SK-MEL-5 (cell line): ENCODE measurements at regions not wholly inside any gene's neighbourhood (a gene's known extent, or its start where the extent isn't known, plus 50 kb on each side); places are given as distances from the start of the nearest gene placed in this dataset.

Experiments
- DNase-seq: peaks from one replicate; pipeline ENCODE4 v3.0.0-alpha.2; 2016; ENCODE audit warnings: low read depth, low spot score
- in situ Hi-C: cut with HindIII; loops from 2 replicates; pipeline ENCODE4 v1.10.0; 2016; ENCODE audit warnings: low sequenced_read_pairs, high pct_unique_total_duplicates, low pct_unique_long_range_greater_than_20kb

DNA sequence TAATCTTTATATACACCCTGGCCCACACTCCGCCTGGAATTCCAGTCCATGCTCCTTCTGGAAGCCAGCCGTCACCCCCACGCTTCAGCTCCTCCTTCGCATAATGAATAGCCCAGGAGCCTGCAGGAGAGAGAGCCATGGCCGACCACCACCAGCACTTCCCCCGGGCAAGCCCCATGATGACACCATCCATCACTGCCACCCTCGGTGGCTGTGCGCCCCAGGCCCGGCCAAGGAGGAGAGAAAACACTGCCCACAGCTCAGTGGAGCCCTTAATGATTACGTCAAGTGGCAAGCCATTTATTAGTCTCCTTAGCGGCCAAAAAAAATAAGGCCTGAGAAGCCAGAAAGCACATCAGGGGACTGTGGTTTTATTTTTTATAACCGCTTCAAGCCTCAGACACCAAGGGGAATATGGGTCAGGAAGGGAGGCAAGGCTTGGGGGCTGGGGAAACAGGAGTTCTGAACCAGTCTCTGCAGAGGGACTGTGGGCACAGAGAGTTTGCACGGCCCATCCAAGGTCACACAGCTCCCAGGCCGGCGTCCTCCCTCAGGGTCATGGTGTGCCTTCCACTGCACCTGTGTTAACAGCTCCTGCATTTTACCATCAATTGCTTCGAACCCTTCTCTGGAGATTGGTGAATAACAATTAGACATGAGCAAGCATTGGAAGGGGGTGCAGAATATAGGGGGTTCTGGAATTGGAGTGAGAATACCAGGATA is 134.3 kb downstream of the MN1 start:
- no peak for DNase-seq
- in situ Hi-C loops = no loop called here

DNA sequence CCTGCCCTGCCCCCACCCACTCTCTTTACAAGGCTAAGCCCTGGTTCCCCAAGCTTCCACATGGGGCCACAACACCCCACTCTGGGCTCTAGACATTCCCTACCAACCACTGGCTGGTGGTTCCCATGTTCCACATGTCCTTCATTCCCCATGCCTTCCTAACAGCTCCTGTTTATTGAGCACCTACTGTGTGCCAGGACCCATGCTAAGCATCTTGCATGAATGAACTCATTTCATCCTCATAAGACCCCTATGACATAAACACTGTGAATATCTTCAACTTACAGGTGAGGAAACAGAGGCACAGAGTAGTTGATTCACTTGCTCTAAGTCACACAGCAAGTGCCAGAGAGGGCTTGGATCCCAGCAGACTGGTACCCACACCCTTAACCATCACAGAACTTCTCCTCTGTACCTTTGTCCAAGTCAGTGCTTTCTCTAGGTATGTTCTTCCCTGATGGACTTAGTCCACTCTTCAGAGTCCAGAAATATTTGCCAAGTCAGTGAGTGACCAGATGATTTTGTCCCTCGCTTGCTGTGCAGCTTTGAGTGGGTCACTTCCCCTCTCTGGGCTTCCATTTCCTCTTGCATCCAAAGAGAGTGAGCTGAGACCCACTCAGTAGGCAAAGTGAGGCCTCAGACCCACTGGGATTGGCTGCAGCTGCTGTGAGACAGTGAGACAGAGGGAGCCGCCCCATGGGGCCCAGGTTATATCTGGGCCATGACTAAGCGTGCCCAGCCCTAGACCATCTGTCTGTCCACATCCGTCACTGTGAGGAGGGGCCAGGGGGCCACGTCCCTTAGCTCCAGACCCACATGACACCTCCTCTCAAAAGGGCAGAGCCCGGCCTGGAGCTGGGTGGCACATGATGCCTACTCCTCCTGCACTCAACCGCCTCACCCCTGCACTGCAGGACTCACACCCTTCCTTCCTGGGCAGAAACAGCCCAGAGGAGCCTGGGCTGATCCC is 132.4 kb downstream of the MN1 start:
- in situ Hi-C loops = no loop called here
- peak; percentile 74 for DNase-seq

- DNase-seq = no peak
- in situ Hi-C loops = no loop called here
These were observed 131.6 kb downstream of the MN1 start for GRCh38 chr22:27669798-27670599.

GRCh38 chr22:27670701-27671412 is 130.7 kb downstream of the MN1 start:
- peak; percentile 19 for DNase-seq
- in situ Hi-C loops = no loop called here

- in situ Hi-C loops = no loop called here
- DNase-seq = no peak
These were observed 130.1 kb downstream of the MN1 start for GRCh38 chr22:27671413-27671935.

DNA sequence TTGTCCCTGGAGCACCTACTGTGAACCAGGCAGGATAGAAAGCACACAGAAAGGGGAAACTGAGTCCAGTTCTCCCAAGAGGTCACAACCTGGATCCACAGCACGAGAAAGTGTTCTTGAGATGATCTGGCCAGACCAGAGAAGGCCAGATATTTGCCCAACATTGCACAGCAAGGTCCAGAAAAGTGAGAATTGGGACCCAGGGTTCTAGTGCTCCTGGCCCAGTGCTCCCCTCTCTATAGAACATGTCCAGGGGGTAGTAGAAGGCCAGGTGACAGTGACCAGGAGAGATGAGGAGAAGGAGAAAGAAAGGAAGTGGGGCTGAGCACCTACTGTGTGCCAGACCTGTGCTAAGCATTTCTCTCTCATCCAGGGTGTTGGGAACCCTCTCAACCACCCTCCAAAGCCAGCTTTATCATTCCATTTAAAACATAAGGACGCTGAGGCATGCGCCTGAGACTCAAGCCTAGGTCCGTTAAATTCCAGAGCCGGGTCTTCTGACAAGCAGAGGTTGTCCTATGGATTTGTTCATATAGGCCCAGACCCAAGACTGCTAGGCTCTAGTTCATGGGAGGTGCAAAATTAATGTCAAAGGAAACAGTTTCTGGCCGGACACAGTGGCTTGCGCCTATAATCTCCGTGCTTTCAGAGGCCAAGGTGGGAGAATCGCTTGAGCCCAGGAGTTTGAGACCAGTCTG is 128.7 kb downstream of the MN1 start:
- no peak for DNase-seq
- in situ Hi-C loops = no loop called here

DNA sequence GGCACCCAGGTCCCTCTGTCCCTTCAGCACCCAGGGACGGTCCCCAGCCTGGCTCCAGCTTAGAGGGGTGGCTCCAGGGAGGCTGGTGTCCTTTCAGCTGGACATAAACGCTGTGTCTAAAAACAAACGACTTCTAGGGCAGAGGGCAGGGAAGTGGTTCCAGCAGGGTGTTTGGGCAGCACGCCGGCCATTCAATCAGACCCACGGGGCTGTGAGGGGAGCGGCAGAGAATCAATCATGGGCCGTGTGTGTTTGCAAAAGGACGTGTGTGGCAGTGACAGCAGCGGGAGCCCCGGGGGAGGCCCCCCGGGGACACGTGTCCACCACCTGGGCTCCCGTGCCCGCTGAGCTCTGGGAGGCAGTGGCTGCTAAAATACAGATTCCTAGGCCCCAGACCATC is 127.7 kb downstream of the MN1 start:
- DNase-seq = no peak
- in situ Hi-C loops = no loop called here

DNA sequence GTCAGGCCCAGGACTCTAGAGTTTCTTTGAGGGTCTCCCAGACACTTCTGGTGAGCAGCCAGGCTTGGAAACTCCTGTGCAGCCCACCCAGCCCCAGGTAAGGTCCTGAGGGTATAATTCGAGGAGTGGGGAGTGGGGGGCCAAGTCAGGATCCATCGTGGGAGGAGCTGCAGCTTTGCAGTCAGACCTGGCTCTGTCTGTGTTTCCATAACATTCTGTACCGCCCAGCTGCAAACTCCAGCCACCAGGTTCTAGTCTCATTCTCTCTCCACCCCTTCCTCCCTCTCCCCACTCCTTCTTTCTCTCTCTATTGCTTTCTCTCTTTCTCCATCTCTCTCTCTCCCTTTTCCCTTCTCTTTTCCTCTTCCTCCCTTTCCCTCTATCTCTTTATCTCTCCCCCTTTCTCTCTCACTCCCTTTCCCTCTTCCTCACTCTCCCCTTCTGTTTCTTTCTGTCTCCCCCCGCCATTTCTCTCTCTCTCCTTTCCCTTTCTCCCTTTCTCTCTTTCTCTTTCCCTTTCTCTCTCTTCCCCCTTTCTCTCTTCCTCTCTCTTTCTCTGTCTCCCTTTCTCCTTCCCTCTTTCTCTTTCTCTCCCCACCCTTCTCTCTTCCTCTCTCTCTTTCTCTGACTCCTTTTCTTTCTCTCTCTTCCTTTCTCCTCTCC is 127.2 kb downstream of the MN1 start:
- in situ Hi-C loops = no loop called here
- no peak for DNase-seq

DNA sequence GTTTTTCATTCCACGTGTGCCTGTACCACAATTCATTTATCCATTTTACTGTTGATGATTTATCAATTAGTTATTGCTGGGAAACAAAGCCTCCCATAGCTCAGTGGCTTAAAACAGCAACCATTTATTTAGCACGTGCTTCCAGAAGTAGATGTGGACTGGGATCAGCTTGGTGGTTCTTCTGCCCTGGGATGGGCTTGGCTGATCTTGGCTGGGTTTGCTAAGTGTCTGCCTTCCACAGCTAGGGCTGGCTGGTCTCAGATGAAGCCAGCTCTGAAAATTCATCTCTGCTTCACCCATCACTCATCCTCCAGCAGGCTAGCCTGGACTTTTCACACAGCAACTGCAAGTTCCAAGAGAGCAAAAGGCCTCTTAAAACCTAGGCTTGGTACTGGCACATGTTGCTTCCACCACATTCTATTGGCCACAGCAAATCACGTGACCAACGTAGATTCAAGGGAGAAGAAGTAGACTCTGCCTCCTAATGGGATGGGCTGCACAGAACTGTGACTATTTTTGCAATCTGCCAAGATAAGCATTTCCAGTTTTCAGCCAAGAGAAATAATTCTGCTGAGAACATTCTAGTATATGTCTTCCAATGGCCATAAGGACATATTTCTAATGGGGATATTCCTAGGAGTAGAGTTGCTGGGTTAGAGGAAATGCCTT is 124.9 kb downstream of the MN1 start:
- in situ Hi-C loops = no loop called here
- no peak for DNase-seq

DNA sequence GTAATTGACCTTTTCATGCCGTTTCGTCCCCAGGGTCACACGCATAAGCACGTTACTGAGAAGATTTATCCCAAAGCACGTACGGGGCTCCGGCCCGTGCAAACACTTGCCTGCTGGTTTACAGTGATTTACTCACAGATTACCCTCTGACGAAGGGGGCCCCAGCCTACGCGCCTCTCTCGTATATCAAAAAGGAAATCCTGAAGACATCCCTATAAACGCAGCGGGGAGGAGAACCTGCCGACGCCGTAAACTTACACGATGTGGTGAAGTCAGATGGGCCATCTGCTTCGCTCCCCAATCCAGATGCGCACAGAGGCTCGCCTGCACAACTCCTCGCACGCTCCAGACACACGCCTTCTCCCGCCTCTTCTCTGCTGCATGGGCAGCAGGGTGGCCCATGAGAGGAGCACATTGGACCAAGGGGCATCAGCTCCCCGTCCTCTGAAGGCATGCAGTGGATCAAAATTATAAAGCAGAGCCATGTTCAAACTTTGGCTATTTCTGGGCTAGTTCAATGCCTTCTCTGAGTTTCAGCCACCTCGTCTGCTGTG is 123.6 kb downstream of the MN1 start:
- in situ Hi-C loops = no loop called here

DNA sequence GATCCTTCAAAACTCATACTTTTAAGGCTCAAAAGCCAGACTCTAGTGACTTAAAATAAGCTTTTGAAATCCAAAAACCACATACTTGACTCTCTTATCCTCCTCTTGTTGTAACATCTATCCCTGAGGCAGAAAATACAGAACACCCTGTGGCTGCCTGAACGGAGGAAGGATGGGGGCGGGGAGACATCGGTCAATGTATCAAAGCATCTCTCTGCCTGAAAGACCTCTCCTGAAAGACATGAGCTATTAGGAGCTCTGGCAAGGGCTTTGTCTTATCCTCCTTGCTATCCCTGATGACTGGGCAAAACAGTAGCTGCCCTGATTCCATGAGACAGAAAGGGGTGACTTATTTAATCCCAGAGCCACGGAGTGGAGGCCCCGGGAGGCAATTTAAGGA is 122.4 kb downstream of the MN1 start:
- no peak for DNase-seq
- in situ Hi-C loops = no loop called here

More for the DNA sequence above, 123.6 kb downstream of the MN1 start:
- no peak for DNase-seq

DNA sequence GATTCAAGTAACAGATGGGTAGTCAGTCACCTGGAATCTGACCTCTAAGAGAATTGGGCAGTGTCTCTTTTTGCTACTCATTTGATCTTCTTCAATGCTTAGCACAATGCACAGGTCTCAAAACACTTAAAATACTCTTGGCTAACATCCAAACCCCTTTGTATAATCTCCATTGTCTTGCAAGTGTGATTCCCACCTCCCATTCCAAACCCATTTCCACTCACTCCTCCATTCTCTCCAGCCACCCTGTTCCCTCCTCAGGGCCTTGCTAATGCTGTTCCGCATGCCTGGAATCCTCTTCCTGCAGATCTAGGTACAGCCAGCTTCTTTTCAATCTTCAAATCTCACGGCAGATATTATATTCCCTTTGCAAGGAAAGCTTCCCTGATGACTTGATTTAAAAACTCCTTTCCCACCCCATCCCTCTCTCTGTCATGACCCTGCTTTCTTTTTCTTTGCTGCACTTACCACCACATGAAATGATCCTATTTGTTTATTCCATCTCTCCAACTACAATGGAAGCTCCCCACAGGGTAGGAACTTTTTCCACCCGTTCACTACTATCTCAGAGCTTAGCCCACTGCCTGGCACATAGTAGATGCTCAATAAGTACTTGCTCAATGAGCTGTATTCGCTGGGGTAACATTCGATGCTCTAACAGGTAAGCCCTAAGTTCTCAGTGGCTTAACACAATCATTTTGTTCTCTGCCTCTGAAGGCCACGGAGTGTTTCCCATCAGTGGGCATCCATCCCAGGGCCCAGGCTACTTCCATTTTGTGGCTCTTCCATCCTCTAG is 121.7 kb downstream of the MN1 start:
- in situ Hi-C loops = no loop called here
- no peak for DNase-seq

GRCh38 chr22:27680636-27681035 is 120.9 kb downstream of the MN1 start:
- in situ Hi-C loops = no loop called here
- no peak for DNase-seq

DNA sequence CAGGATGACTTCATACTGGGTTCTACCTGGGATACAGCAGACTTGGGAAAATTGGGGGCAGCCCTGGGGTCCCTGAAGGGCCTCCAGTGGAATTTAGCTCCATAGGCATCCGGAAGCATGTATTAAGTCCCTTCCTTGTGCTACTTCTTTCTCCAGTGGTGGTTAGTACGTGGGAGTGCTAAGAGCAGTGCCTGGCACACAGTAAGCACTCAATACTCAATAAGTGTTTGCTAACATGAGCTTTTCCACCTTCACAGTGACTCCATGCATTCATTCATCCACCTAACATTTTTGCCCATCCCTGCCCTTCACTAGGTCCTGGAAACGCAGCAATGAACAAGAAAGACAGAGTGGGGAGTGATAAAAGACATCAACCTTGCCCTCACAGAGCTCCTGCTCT is 120.5 kb downstream of the MN1 start:
- no peak for DNase-seq
- in situ Hi-C loops = no loop called here

- peak; percentile 35 for DNase-seq
- in situ Hi-C loops = no loop called here
These were observed 119.1 kb downstream of the MN1 start for GRCh38 chr22:27682437-27682836.
